Left ventricle myocardium inferior (tissue), 1 donor: ENCODE measurements at regions not wholly inside any gene's neighbourhood (a gene's known extent, or its start where the extent isn't known, plus 50 kb on each side); places are given as distances from the start of the nearest gene placed in this dataset.
A peak's percentile ranks its signal among the peaks of the same experiment; 100 is the strongest.
"Not testable (repeated sequence)": the region's sequence is repeated elsewhere in the genome, so short reads cannot be mapped to it uniquely, and the experiment has no call there.

Experiments used
- DNase-seq: peaks from one replicate; pipeline ENCODE4 v3.0.0-alpha.2; 2020
- H3K27ac ChIP-seq: fragments of 200-600 bp; replicated peaks from 2 replicates; pipeline ENCODE4 v1.8.0; 2021
- H3K27me3 ChIP-seq: fragments of 200-600 bp; 2 replicates; pipeline ENCODE4 v1.8.0; 2021; ENCODE audit warnings: low read depth
- H3K36me3 ChIP-seq: fragments of 200-600 bp; 2 replicates; pipeline ENCODE4 v1.8.0; 2021
- H3K4me1 ChIP-seq: fragments of 200-600 bp; 2 replicates; pipeline ENCODE4 v1.8.0; 2021
- H3K4me3 ChIP-seq: fragments of 200-600 bp; 2 replicates; pipeline ENCODE4 v1.8.0; 2021; ENCODE audit warnings: mild to moderate bottlenecking, moderate library complexity
- H3K9me3 ChIP-seq: fragments of 200-600 bp; replicated peaks from 2 replicates; pipeline ENCODE4 v1.8.0; 2021
- CTCF ChIP-seq: fragments of 200-600 bp; IDR thresholded peaks from 2 replicates; pipeline ENCODE4 v1.8.0; 2021; ENCODE audit warnings: antibody characterized with exemption, mild to moderate bottlenecking, borderline replicate concordance
- intact Hi-C: fragments of 100-400 bp; cut with micrococcal nuclease; formaldehyde crosslinking; loops from one replicate; pipeline ENCODE4 v1.11.0; 2022
- donor health status: DM: no; HTN: yes; CAD: no; lungs with severe emphysema.

GRCh38 chr5:17077440-17078233 is 139.8 kb upstream of the BASP1 start:
- intact Hi-C loops = no loop called here

GRCh38 chr5:17079562-17079961 is 137.9 kb upstream of the BASP1 start:
- H3K4me3 ChIP-seq = no peak overlapping the region
- no peaks in the 10 kb centered on the region for H3K9me3 ChIP-seq
- intact Hi-C loops = no loop called here
- no peaks in the 10 kb centered on the region for H3K36me3 ChIP-seq
- no peaks in the 10 kb centered on the region for H3K27me3 ChIP-seq
- H3K27ac ChIP-seq = peak overlapping the region; percentile 72
- no peak for DNase-seq
- peaks cover 32% of the 10 kb centered on the region for H3K4me1 ChIP-seq
- TF ChIP-seq CTCF = no peak

More at GRCh38 chr5:17077440-17078233, 139.8 kb upstream of the BASP1 start:
- Histone ChIP-seq H3K4me1 (peaks cover 33% of the 10 kb centered on the region), H3K36me3 (no peaks in the 10 kb centered on the region), H3K9me3 (no peaks in the 10 kb centered on the region), H3K27me3 (no peaks in the 10 kb centered on the region), H3K27ac (peak overlapping the region; percentile 72), H3K4me3 (no peak overlapping the region)
- no peak for DNase-seq
- no peak for TF ChIP-seq CTCF

- Histone ChIP-seq H3K4me3 (no peak overlapping the region), H3K27ac (peak overlapping the region; percentile 41)
Measured at GRCh38 chr5:17080361-17080760, 137.1 kb upstream of the BASP1 start.

GRCh38 chr5:17081142-17081541 is 136.3 kb upstream of the BASP1 start:
- Histone ChIP-seq H3K4me1 (peaks cover 23% of the 10 kb centered on the region), H3K27ac (no peak overlapping the region), H3K4me3 (no peak overlapping the region), H3K27me3 (no peaks in the 10 kb centered on the region), H3K9me3 (no peaks in the 10 kb centered on the region), H3K36me3 (no peaks in the 10 kb centered on the region)
- intact Hi-C loops = no loop called here
- no peak for DNase-seq
- no peak for TF ChIP-seq CTCF

More at GRCh38 chr5:17080361-17080760, 137.1 kb upstream of the BASP1 start:
- no peak for TF ChIP-seq CTCF
- Histone ChIP-seq H3K4me1 (peaks cover 24% of the 10 kb centered on the region), H3K27me3 (no peaks in the 10 kb centered on the region), H3K9me3 (no peaks in the 10 kb centered on the region), H3K36me3 (no peaks in the 10 kb centered on the region)
- intact Hi-C loops = no loop called here
- no peak for DNase-seq

GRCh38 chr5:17083276-17083675 is 134.2 kb upstream of the BASP1 start:
- DNase-seq, intact Hi-C loops, H3K4me3 ChIP-seq, H3K9me3 ChIP-seq, H3K27ac ChIP-seq, H3K36me3 ChIP-seq, H3K27me3 ChIP-seq: not testable (repeated sequence)
- H3K4me1 ChIP-seq = peaks cover 16% of the 10 kb centered on the region

GRCh38 chr5:17087035-17087434 is 130.4 kb upstream of the BASP1 start:
- Histone ChIP-seq H3K9me3 (no peaks in the 10 kb centered on the region), H3K4me3 (no peak overlapping the region), H3K27ac (no peak overlapping the region), H3K27me3 (no peaks in the 10 kb centered on the region), H3K4me1 (no peaks in the 10 kb centered on the region), H3K36me3 (no peaks in the 10 kb centered on the region)
- intact Hi-C loops = no loop called here
- no peak for TF ChIP-seq CTCF
- DNase-seq = no peak
